Trophoblast cell (in vitro differentiated cells and primary cell): ENCODE measurements at regions not wholly inside any gene's neighbourhood (a gene's known extent, or its start where the extent isn't known, plus 50 kb on each side); places are given as distances from the start of the nearest gene placed in this dataset.
"Not testable (repeated sequence)": the region's sequence is repeated elsewhere in the genome, so short reads cannot be mapped to it uniquely, and the experiment has no call there.

Source experiments
- DNase-seq, 2 donors: peaks; one replicate each; pipeline ENCODE4 v3.0.0-alpha.2; 2016
- H2AFZ ChIP-seq: 2 replicates; pipeline ENCODE4 v1.6.1; 2013; ENCODE audit warnings: low read length, moderate library complexity, mild to moderate bottlenecking; ENCODE audit not compliant: insufficient read depth, poor library complexity
- H2AK5ac ChIP-seq: 2 replicates; pipeline ENCODE4 v1.6.1; 2013; ENCODE audit warnings: mild to moderate bottlenecking, low read length
- H2BK120ac ChIP-seq: 2 replicates; pipeline ENCODE4 v1.6.1; 2013; ENCODE audit warnings: low read length, mild to moderate bottlenecking, moderate library complexity; ENCODE audit not compliant: insufficient read depth, poor library complexity
- H2BK12ac ChIP-seq: 2 replicates; pipeline ENCODE4 v1.6.1; 2013; ENCODE audit warnings: mild to moderate bottlenecking, low read length, moderate library complexity
- H2BK5ac ChIP-seq: 2 replicates; pipeline ENCODE4 v1.6.1; 2013; ENCODE audit warnings: low read length, low read depth, moderate library complexity, mild to moderate bottlenecking; ENCODE audit not compliant: poor library complexity
- H3K14ac ChIP-seq: 2 replicates; pipeline ENCODE4 v1.6.1; 2013; ENCODE audit warnings: mild to moderate bottlenecking, low read length
- H3K18ac ChIP-seq: 2 replicates; pipeline ENCODE4 v1.6.1; 2013; ENCODE audit warnings: mild to moderate bottlenecking, low read length
- H3K23ac ChIP-seq: 2 replicates; pipeline ENCODE4 v1.6.1; 2013; ENCODE audit warnings: low read length
- H3K27ac ChIP-seq: 2 replicates; pipeline ENCODE4 v1.5.1; 2013; ENCODE audit warnings: low read depth, mild to moderate bottlenecking, inconsistent platforms, low read length, moderate library complexity
- H3K27me3 ChIP-seq: 2 replicates; pipeline ENCODE4 v1.6.1; 2013; ENCODE audit warnings: inconsistent platforms, mild to moderate bottlenecking, low read length, moderate library complexity; ENCODE audit not compliant: insufficient read depth
- H3K36me3 ChIP-seq, 2 experiments: 1 replicate in 1 of 2; 2 replicates in 1 of 2; pipeline ENCODE4 v1.6.1; 2013; ENCODE audit warnings: low read length in 2 of 2, mild to moderate bottlenecking in 2 of 2, moderate library complexity in 1 of 2; ENCODE audit not compliant: insufficient read depth in 2 of 2, control insufficient read depth in 1 of 2
- H3K4ac ChIP-seq: 2 replicates; pipeline ENCODE4 v1.6.1; 2013; ENCODE audit warnings: low read depth, mild to moderate bottlenecking, low read length, moderate library complexity
- H3K4me1 ChIP-seq, 2 experiments: 1 replicate in 1 of 2; 2 replicates in 1 of 2; pipeline ENCODE4 v1.6.1; 2013; ENCODE audit warnings: low read length in 2 of 2, mild to moderate bottlenecking in 2 of 2, moderate library complexity in 1 of 2; ENCODE audit not compliant: insufficient read depth in 2 of 2, control insufficient read depth in 1 of 2
- H3K4me2 ChIP-seq: 2 replicates; pipeline ENCODE4 v1.6.1; 2013; ENCODE audit warnings: inconsistent platforms, mild to moderate bottlenecking, low read length, moderate library complexity
- H3K4me3 ChIP-seq: 2 replicates; pipeline ENCODE4 v1.5.1; 2013; ENCODE audit warnings: mild to moderate bottlenecking, low read depth, low read length, inconsistent platforms
- H3K79me1 ChIP-seq: one replicate; pipeline ENCODE4 v1.6.1; 2013; ENCODE audit warnings: low read length
- H3K79me2 ChIP-seq: 2 replicates; pipeline ENCODE4 v1.6.1; 2013; ENCODE audit warnings: low read length, mild to moderate bottlenecking; ENCODE audit not compliant: control insufficient read depth, insufficient read depth, poor library complexity
- H3K9ac ChIP-seq: 2 replicates; pipeline ENCODE4 v1.6.1; 2013; ENCODE audit warnings: mild to moderate bottlenecking, low read length
- H3K9me3 ChIP-seq: 2 replicates; pipeline ENCODE4 v1.6.1; 2013; ENCODE audit warnings: low read depth, mild to moderate bottlenecking, control low read depth, inconsistent platforms, low read length; ENCODE audit not compliant: insufficient read depth
- H4K12ac ChIP-seq: 2 replicates; pipeline ENCODE4 v1.6.1; 2013; ENCODE audit warnings: low read depth, mild to moderate bottlenecking, low read length, moderate library complexity
- H4K8ac ChIP-seq: 2 replicates; pipeline ENCODE4 v1.6.1; 2013; ENCODE audit warnings: low read depth, mild to moderate bottlenecking, low read length, moderate library complexity
- H4K91ac ChIP-seq: one replicate; pipeline ENCODE4 v1.6.1; 2013; ENCODE audit warnings: low read depth, mild to moderate bottlenecking, low read length, moderate library complexity
- WGBS: extraction: QIAGEN DNeasy Blood & Tissue Kit; methylation state at CpG from one replicate; pipeline ENCODE4 v1.1.7; 2013; ENCODE audit warnings: missing lambda C conversion rate; ENCODE audit not compliant: insufficient read length, insufficient coverage; ENCODE audit errors: extremely low coverage; 5-methylcytosine and 5-hydroxymethylcytosine counted together

DNA sequence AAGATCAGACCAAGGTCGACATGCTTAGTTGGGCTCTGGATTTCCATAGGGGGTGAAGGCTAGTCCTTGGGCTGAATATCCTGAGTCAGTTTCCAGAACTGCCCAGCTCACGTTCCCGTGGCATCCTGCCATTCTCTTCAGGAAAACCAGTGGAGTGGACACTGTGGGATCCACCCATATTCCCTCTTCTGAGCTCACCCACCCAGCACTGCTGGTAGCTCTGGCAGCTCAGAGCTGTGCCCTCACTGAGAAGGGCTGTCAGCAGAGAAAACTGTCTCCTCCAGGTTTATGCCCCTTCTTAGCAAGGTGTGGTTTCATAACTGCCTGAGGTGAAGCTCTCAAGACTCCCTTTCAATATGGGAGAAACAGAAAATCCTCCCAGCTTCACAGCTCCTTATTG is 111.7 kb downstream of the GGTLC2 start:
- Histone ChIP-seq H3K14ac (no peak overlapping the region), H2AFZ (no peak overlapping the region), H3K4me2 (no peak overlapping the region), H3K18ac (no peak overlapping the region), H2AK5ac (no peak overlapping the region), H3K4me1 (no peaks in the 10 kb centered on the region), H3K27ac (no peak overlapping the region), H3K27me3 (no peaks in the 10 kb centered on the region), H4K12ac (no peak overlapping the region), H3K79me2 (no peaks in the 10 kb centered on the region), H3K4me3 (no peak overlapping the region), H4K8ac (no peak overlapping the region), H2BK5ac (no peak overlapping the region), H2BK120ac (no peak overlapping the region), H2BK12ac (no peak overlapping the region), H3K4ac (no peak overlapping the region), H3K9me3 (peaks cover 2% of the 10 kb centered on the region), H3K23ac (no peak overlapping the region), H3K36me3 (no peaks in the 10 kb centered on the region), H4K91ac (no peak overlapping the region), H3K9ac (no peak overlapping the region), H3K79me1 (no peaks in the 10 kb centered on the region)
- no CpG with 5 or more reads among the region's 3 CpGs for WGBS
- no peak for DNase-seq

DNA sequence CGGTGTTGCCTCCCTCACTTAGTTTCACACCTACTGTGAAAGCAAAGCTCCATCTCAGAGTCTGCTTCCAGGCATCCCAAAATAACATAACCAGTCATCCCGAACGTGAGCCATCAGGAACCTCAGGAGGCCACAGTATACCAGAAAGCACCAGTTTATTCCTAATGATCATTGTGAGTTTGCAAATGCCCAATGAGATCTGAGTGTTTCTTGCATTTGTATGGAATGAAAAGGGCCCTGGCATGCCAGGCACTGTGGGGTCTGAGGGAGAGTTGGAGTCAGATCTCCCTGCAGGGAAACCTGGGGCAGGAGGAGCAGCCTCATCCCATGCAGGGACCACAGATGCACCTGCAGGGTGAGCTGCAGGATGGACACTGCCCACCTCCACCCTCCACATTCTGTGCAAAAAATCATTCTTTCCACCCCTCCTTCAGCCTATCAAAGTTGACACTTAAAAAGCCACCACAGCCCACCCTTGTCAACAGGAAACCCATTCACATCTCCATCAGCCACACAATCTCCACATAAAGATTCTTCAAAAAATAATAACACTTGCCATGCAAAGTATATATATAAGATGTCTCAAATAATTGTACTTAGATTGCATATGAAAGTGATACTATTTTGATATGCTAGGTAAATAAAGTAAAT is 112.3 kb downstream of the GGTLC2 start:
- H3K36me3 ChIP-seq, H3K4me1 ChIP-seq, H4K8ac ChIP-seq, H3K18ac ChIP-seq, H3K79me1 ChIP-seq, H3K4ac ChIP-seq, H3K79me2 ChIP-seq, H2BK5ac ChIP-seq, H3K9me3 ChIP-seq, H2AK5ac ChIP-seq, H3K27me3 ChIP-seq, H3K27ac ChIP-seq, H3K4me2 ChIP-seq, H2AFZ ChIP-seq, H4K12ac ChIP-seq, H2BK12ac ChIP-seq, H3K9ac ChIP-seq, DNase-seq, H4K91ac ChIP-seq, H3K14ac ChIP-seq, H2BK120ac ChIP-seq, H3K23ac ChIP-seq, H3K4me3 ChIP-seq: not testable (repeated sequence)
- no CpG with 5 or more reads among the region's 3 CpGs for WGBS

DNA sequence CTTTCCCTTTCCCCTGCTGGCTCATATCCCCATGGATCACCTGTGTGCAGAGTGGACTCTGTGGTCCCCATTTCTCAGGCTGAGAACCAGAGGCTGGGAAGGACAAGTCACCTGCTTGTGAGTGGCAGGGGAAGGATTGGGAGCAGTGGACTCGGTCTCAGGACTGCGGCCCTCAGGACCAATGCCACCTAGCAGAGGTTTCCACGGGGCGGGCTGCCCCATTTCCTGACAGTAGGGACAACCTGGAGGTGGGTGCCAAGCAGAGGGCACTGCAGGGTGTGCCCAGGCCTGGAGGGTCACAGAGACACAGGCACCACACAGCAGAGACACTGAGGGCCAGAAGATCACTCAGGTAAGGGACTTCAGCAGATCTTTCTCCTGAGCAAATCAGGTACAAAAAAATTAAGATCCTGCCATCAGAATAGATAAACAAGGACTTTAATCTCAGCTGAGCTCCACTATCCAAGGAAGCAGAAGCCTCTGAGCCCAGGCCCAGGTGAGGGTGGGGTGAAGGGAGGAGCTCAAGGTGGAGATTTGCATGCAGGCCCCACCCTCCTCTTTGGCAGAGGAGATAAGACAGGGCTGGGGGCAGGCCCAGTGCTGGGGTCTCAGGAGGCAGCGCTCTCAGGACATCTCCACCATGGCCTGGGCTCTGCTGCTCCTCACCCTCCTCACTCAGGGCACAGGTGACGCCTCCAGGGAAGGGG is 113.8 kb downstream of the GGTLC2 start:
- not testable (repeated sequence) for H2AK5ac ChIP-seq, H2BK5ac ChIP-seq, DNase-seq, H3K14ac ChIP-seq, H3K4ac ChIP-seq, H3K27ac ChIP-seq, H3K9ac ChIP-seq, H2AFZ ChIP-seq, H2BK12ac ChIP-seq, H3K79me2 ChIP-seq, H3K9me3 ChIP-seq, H3K18ac ChIP-seq, H3K4me3 ChIP-seq, H3K36me3 ChIP-seq, H3K4me2 ChIP-seq, H3K27me3 ChIP-seq, H2BK120ac ChIP-seq, H4K12ac ChIP-seq, H4K8ac ChIP-seq, H3K23ac ChIP-seq, H4K91ac ChIP-seq, H3K4me1 ChIP-seq, H3K79me1 ChIP-seq
- no CpG with 5 or more reads among the region's 6 CpGs for WGBS

DNA sequence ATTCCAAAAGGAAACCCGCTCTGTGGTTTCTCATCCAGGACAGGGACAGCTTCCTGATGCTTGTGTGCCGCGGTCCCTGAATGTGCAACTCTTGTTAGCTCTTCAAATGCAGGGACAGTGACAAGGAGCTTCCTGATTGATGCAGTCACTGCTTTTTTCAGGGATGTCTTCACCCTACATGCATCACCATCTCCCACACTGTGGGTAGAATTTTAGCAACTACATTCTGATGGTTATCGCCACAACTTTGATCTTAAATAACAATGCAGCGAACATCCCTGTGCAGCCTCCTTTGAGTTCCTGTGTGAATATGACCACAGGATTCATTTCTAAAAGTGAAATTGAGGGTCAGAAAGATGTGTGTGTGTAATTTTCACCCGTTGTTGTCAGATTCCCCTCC is 115.0 kb downstream of the GGTLC2 start:
- Histone ChIP-seq H3K14ac (no peak overlapping the region), H3K36me3 (no peaks in the 10 kb centered on the region), H2AFZ (no peak overlapping the region), H3K9me3 (no peaks in the 10 kb centered on the region), H2BK120ac (no peak overlapping the region), H3K79me2 (no peaks in the 10 kb centered on the region), H3K27me3 (no peaks in the 10 kb centered on the region), H3K23ac (no peak overlapping the region), H4K91ac (no peak overlapping the region), H2BK12ac (no peak overlapping the region), H3K18ac (no peak overlapping the region), H3K27ac (no peak overlapping the region), H3K9ac (no peak overlapping the region), H3K79me1 (no peaks in the 10 kb centered on the region), H3K4me3 (no peak overlapping the region), H3K4ac (no peak overlapping the region), H4K12ac (no peak overlapping the region), H3K4me2 (no peak overlapping the region), H2BK5ac (no peak overlapping the region), H4K8ac (no peak overlapping the region), H3K4me1 (no peaks in the 10 kb centered on the region), H2AK5ac (no peak overlapping the region)
- DNase-seq = no peak
- no CpG with 5 or more reads among the region's 6 CpGs for WGBS
